Neural progenitor cell (in vitro differentiated cells): ENCODE measurements at regions not wholly inside any gene's neighbourhood (a gene's known extent, or its start where the extent isn't known, plus 50 kb on each side); places are given as distances from the start of the nearest gene placed in this dataset.
"Not testable (repeated sequence)": the region's sequence is repeated elsewhere in the genome, so short reads cannot be mapped to it uniquely, and the experiment has no call there.

ENCODE experiments used
- DNase-seq: peaks from one replicate; pipeline ENCODE4 v3.0.0-alpha.2; 2016; ENCODE audit warnings: low spot score
- H2AFZ ChIP-seq: fragments of 200-600 bp; sonication (generic); replicated peaks from 2 replicates; pipeline ENCODE4 v1.6.1; 2016; ENCODE audit warnings: antibody characterized with exemption
- H3F3A ChIP-seq: fragments of 200-600 bp; sonication (generic); 2 replicates; pipeline ENCODE4 v1.6.1; 2016; ENCODE audit warnings: antibody characterized with exemption, low read depth
- H3K27ac ChIP-seq: fragments of 200-600 bp; sonication (generic); 2 replicates; pipeline ENCODE4 v1.5.1; 2016; ENCODE audit warnings: mild to moderate bottlenecking
- H3K27me3 ChIP-seq: fragments of 200-600 bp; sonication (generic); 2 replicates; pipeline ENCODE4 v1.6.1; 2016; ENCODE audit warnings: mild to moderate bottlenecking, moderate library complexity
- H3K36me3 ChIP-seq: fragments of 200-600 bp; sonication (generic); 2 replicates; pipeline ENCODE4 v1.5.1; 2016
- H3K4me1 ChIP-seq: fragments of 200-600 bp; sonication (generic); 2 replicates; pipeline ENCODE4 v1.6.1; 2016; ENCODE audit warnings: mixed run types
- H3K4me2 ChIP-seq: fragments of 200-600 bp; sonication (generic); 2 replicates; pipeline ENCODE4 v1.6.1; 2016
- H3K4me3 ChIP-seq: fragments of 200-600 bp; sonication (generic); 2 replicates; pipeline ENCODE4 v1.5.1; 2016
- H3K79me2 ChIP-seq: fragments of 200-600 bp; sonication (generic); 2 replicates; pipeline ENCODE4 v1.6.1; 2016; ENCODE audit warnings: low read depth
- H3K9ac ChIP-seq: fragments of 200-600 bp; sonication (generic); 2 replicates; pipeline ENCODE4 v1.6.1; 2016
- H3K9me3 ChIP-seq: fragments of 200-600 bp; sonication (generic); 2 replicates; pipeline ENCODE4 v1.5.1; 2016; ENCODE audit warnings: low read depth
- H4K20me1 ChIP-seq: fragments of 200-600 bp; sonication (generic); 2 replicates; pipeline ENCODE4 v1.6.1; 2016; ENCODE audit warnings: low read depth
- H3K27ac Mint-ChIP-seq: 3 replicates; pipeline ENCODE4 v1.8.0; 2021; ENCODE audit warnings: mixed read lengths
- H3K27me3 Mint-ChIP-seq: 2 replicates; pipeline ENCODE4 v1.8.0; 2022; ENCODE audit warnings: low read depth, mild to moderate bottlenecking, inconsistent platforms, moderate library complexity, mixed read lengths; ENCODE audit not compliant: insufficient read depth
- H3K36me3 Mint-ChIP-seq: 3 replicates; pipeline ENCODE4 v1.8.0; 2021; ENCODE audit warnings: mixed read lengths
- H3K4me1 Mint-ChIP-seq: 3 replicates; pipeline ENCODE4 v1.8.0; 2021; ENCODE audit warnings: mixed read lengths
- H3K4me3 Mint-ChIP-seq: 3 replicates; pipeline ENCODE4 v1.8.0; 2021; ENCODE audit warnings: mild to moderate bottlenecking, moderate library complexity, mixed read lengths
- H3K9me3 Mint-ChIP-seq: 3 replicates; pipeline ENCODE4 v1.8.0; 2020; ENCODE audit warnings: mixed read lengths
- CTCF ChIP-seq: fragments of 200-600 bp; sonication (generic); IDR thresholded peaks from 2 replicates; pipeline ENCODE4 v1.5.1; 2017; ENCODE audit warnings: antibody characterized with exemption, mild to moderate bottlenecking
- EZH2 ChIP-seq: fragments of 200-600 bp; sonication (generic); IDR thresholded peaks from 2 replicates; pipeline ENCODE4 v1.6.1; 2017; ENCODE audit warnings: antibody characterized with exemption, mild to moderate bottlenecking, moderate library complexity
- EZH2phosphoT487 ChIP-seq: fragments of 200-600 bp; sonication (generic); IDR thresholded peaks from 2 replicates; pipeline ENCODE4 v1.6.1; 2017; ENCODE audit warnings: antibody characterized with exemption

GRCh38 chrX:121365572-121366161 lies 318.3 kb downstream of the GLUD2 start:
- H3K27ac Mint-ChIP-seq, result no peak overlapping the region
- H3K4me2 ChIP-seq, result no peak overlapping the region
- DNase-seq, result peak; percentile 19
- no peaks in the 10 kb centered on the region for H4K20me1 ChIP-seq
- no peaks in the 10 kb centered on the region for H3K27me3 Mint-ChIP-seq
- peaks cover 11% of the 10 kb centered on the region for H3K9me3 ChIP-seq
- no peak overlapping the region for H2AFZ ChIP-seq
- no peaks in the 10 kb centered on the region for H3F3A ChIP-seq
- no peaks in the 10 kb centered on the region for H3K27me3 ChIP-seq
- H3K79me2 ChIP-seq, result no peaks in the 10 kb centered on the region
- no peaks in the 10 kb centered on the region for H3K4me1 Mint-ChIP-seq
- H3K4me1 ChIP-seq, result no peaks in the 10 kb centered on the region
- no peak overlapping the region for H3K4me3 Mint-ChIP-seq
- H3K36me3 ChIP-seq, result no peaks in the 10 kb centered on the region
- H3K27ac ChIP-seq, result no peak overlapping the region
- H3K4me3 ChIP-seq, result no peak overlapping the region
- H3K9ac ChIP-seq, result no peak overlapping the region
- H3K36me3 Mint-ChIP-seq, result no peaks in the 10 kb centered on the region
- TF ChIP-seq CTCF (no peak), EZH2phosphoT487 (no peak), EZH2 (no peak)
- peaks cover 5% of the 10 kb centered on the region for H3K9me3 Mint-ChIP-seq

GRCh38 chrX:121374471-121374870 lies 327.1 kb downstream of the GLUD2 start:
- Mint-ChIP-seq H3K4me1 (no peaks in the 10 kb centered on the region), H3K27ac (no peak overlapping the region), H3K36me3 (no peaks in the 10 kb centered on the region), H3K4me3 (no peak overlapping the region), H3K9me3 (peaks cover 1% of the 10 kb centered on the region), H3K27me3 (peaks cover 2% of the 10 kb centered on the region)
- TF ChIP-seq EZH2 (no peak), CTCF (no peak), EZH2phosphoT487 (no peak)
- no peak for DNase-seq
- Histone ChIP-seq H3K9ac (no peak overlapping the region), H3F3A (no peaks in the 10 kb centered on the region), H4K20me1 (no peaks in the 10 kb centered on the region), H3K79me2 (no peaks in the 10 kb centered on the region), H3K4me1 (no peaks in the 10 kb centered on the region), H3K4me3 (no peak overlapping the region), H3K4me2 (no peak overlapping the region), H3K27me3 (no peaks in the 10 kb centered on the region), H3K27ac (no peak overlapping the region), H3K9me3 (no peaks in the 10 kb centered on the region), H2AFZ (no peak overlapping the region), H3K36me3 (no peaks in the 10 kb centered on the region)

GRCh38 chrX:121381915-121382314 lies 334.5 kb downstream of the GLUD2 start:
- H3K36me3 Mint-ChIP-seq, DNase-seq: not testable (repeated sequence)

GRCh38 chrX:121389976-121390714 lies 342.7 kb downstream of the GLUD2 start:
- no peaks in the 10 kb centered on the region for H3K36me3 ChIP-seq
- no peaks in the 10 kb centered on the region for H3K4me1 Mint-ChIP-seq
- H3K4me3 Mint-ChIP-seq, result no peak overlapping the region
- no peak for TF ChIP-seq EZH2phosphoT487
- no peak for TF ChIP-seq CTCF
- no peak for TF ChIP-seq EZH2
- H3K4me2 ChIP-seq, result no peak overlapping the region
- no peaks in the 10 kb centered on the region for H4K20me1 ChIP-seq
- H3K9me3 Mint-ChIP-seq, result no peaks in the 10 kb centered on the region
- H3K79me2 ChIP-seq, result no peaks in the 10 kb centered on the region
- no peaks in the 10 kb centered on the region for H3F3A ChIP-seq
- H3K4me1 ChIP-seq, result no peaks in the 10 kb centered on the region
- no peak overlapping the region for H3K9ac ChIP-seq
- DNase-seq, result no peak
- no peak overlapping the region for H2AFZ ChIP-seq
- H3K27ac Mint-ChIP-seq, result no peak overlapping the region
- H3K4me3 ChIP-seq, result no peak overlapping the region
- H3K27me3 Mint-ChIP-seq, result no peaks in the 10 kb centered on the region
- H3K36me3 Mint-ChIP-seq, result no peaks in the 10 kb centered on the region
- no peaks in the 10 kb centered on the region for H3K9me3 ChIP-seq
- H3K27me3 ChIP-seq, result no peaks in the 10 kb centered on the region
- no peak overlapping the region for H3K27ac ChIP-seq

More at GRCh38 chrX:121381915-121382314, 334.5 kb downstream of the GLUD2 start:
- H3K27ac Mint-ChIP-seq, H3K36me3 ChIP-seq, H3K27ac ChIP-seq, H3F3A ChIP-seq, H3K4me3 ChIP-seq, H3K4me1 ChIP-seq, H3K27me3 ChIP-seq, H2AFZ ChIP-seq, H3K4me3 Mint-ChIP-seq, H3K79me2 ChIP-seq, H3K4me2 ChIP-seq, H3K9ac ChIP-seq, H3K9me3 Mint-ChIP-seq, H3K4me1 Mint-ChIP-seq, H3K9me3 ChIP-seq, H3K27me3 Mint-ChIP-seq, H4K20me1 ChIP-seq: not testable (repeated sequence)
